SH-SY5Y (cell line): ENCODE measurements at regions not wholly inside any gene's neighbourhood (a gene's known extent, or its start where the extent isn't known, plus 50 kb on each side); places are given as distances from the start of the nearest gene placed in this dataset.

Source experiments
- GATA2 ChIP-seq: IDR thresholded peaks from 2 replicates; pipeline ENCODE4 v1.6.1; 2011; ENCODE audit warnings: mild to moderate bottlenecking, low read depth, low read length
- GATA3 ChIP-seq: IDR thresholded peaks from 2 replicates; pipeline ENCODE4 v1.6.1; 2011; ENCODE audit warnings: low read depth, mild to moderate bottlenecking, low read length, moderate library complexity

- TF ChIP-seq GATA2 (no peak), GATA3 (no peak)
Measured at GRCh38 chr1:199780948-199781670, 246.4 kb upstream of the NR5A2 start.
